ENCODE measurements at regions not wholly inside any gene's neighbourhood (a gene's known extent, or its start where the extent isn't known, plus 50 kb on each side); places are given as distances from the start of the nearest gene placed in this dataset.
"Not testable (repeated sequence)": the region's sequence is repeated elsewhere in the genome, so short reads cannot be mapped to it uniquely, and the experiment has no call there.

- DNase-seq, result no peak
Measured at GRCh38 chr12:96085475-96085874, 50.1 kb upstream of the LTA4H start.

DNA sequence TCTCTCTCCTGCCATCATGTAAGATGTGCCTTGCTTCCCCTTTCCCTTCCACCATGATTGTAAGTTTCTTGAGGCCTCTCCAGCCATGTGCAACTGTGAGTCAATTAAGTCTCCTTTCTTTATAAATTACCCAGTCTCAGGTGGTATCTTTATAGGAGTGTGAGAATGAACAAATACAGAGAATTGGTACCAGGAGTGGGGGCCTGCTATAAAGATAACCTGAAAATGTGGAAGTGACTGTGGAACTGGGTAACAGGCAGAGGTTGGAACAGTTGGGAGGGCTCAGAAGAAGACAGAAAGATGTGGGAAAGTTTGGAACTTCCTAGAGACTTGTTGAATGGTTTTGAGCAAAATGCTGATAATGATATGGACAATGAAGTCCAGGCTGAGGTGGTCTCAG lies 50.8 kb upstream of the LTA4H start:
- DNase-seq, result not testable (repeated sequence)

GRCh38 chr12:96091833-96092232 lies 56.4 kb upstream of the LTA4H start:
- no peak for DNase-seq

- DNase-seq, result no peak
Measured at GRCh38 chr12:96093543-96094196, 58.3 kb upstream of the LTA4H start.

- no peak for DNase-seq
Measured at GRCh38 chr12:96094201-96094600, 58.8 kb upstream of the LTA4H start.

DNA sequence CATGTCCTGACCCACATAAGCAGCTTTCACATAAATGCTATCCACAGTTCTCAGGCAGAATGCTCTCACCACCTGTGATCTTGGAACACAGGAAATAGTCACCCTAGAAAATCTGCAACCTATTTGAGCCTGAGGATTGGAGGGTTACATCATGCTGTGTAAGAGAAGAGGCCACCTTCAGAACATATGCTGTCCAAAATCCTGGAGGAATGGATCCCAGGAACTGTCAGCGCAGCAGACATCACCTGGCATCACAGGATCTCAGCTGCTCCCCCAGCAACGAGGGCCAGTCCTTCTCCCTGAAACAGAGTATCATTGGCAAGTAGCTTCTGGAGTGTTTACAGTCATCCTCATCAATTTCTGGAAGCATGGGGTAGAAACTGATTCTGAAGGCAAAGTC lies 63.2 kb upstream of the LTA4H start:
- peak in 13 of 58 donors; percentile 1 to 60 (median 7) for DNase-seq

- DNase-seq, result no peak
Measured at GRCh38 chr12:96099421-96099820, 64.0 kb upstream of the LTA4H start.

DNA sequence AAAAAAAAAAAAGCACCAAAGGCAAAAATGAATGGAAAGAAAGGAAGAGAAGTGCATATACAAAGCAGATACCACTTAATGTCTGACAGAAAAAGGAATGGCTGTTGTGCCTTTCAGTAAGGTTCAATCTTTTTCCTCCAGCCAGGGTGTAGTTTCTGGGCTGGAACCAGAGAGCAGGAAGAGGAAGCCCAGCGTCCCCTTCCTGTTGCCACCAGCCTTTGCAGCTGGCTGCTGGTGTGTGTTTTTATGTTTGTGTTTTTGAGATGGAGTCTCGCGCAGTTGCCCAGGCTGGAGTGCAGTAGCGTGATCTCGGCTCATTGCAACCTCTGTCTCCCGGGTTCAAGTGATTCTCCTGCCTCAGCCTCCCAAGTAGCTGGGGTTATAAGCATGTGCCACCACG lies 64.6 kb upstream of the LTA4H start:
- DNase-seq, result no peak

DNA sequence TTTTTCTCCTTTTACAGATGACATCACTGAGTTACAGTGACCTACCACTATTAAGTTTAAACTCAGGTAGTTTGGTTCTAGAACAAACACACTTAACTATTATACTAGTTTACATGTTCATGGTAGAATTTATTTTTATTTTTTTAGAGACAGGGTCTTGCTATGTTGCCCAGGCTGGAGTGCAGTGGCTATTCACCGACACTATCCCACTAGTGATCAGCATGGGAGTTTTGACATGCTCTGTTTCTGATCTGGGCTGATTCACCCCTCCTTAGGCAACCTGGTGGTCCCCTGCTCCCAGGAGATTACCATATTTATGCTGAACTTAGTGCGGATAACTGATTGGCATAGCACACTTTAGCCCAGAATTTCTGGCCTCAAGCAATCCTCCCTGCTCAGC lies 66.4 kb upstream of the LTA4H start:
- no peak for DNase-seq

GRCh38 chr12:96103067-96103644 lies 67.8 kb upstream of the LTA4H start:
- DNase-seq, result no peak

DNA sequence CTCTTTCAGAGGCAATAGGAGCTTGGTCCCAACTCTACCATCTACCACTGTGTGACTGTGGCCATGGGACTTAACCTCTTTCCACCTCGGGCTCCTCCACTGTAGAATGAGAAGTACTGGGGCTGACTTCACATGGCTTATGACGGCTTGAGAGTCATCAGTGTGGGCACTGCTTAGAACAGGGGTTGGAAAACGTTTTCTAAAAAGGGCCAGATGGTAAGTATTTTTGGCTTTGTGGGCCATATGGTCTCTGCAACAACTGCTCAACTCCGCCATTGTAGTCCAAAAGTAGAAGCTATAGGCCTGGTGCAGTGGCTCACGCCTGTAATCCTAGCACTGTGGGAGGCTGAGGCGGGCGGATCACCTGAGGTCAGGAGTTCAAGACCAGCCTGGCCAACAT lies 69.2 kb upstream of the LTA4H start:
- DNase-seq, result peak in 2 of 58 donors; percentile 16

DNA sequence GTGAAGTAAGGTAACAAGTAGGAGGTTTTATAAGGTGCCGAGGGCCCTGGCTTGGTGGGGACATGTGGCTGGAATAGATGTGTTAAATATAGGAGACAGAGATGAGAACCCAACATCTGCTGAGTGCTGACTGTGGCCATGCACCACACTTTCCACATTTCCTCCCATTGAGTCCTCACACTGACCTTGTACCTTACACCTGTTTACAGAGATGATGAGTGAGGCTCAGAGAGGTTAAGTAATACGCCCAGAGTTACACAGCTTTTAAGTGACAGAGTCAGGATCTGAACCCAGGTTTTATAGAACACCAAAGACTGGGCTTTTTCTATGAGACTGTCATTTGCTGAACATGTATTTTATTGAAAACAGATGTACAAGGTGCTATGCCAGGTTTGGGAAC lies 70.8 kb upstream of the LTA4H start:
- no peak for DNase-seq

DNA sequence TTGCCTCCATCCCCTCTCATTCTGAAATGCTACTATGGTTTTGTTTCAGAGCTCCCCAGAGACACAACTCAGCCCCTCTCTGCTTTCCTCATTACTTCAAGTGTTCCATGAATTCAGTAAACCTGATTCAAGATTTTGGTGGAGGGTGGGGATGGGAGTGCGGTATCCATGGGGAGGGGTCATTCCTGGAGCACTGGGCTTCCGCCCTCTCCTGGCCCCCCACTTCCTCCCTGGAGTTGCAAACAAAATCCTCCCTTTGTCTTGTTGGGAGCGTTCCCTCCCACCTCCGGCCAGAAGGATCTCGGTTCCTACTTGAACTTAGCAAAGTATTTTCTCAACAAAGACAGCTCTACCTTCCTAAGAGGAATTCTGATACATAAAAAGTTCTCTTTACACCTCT lies 71.8 kb upstream of the LTA4H start:
- DNase-seq, result no peak

GRCh38 chr12:96108321-96108720 lies 72.9 kb upstream of the LTA4H start:
- DNase-seq, result peak in 3 of 58 donors; percentile 2 to 13 (median 7)

- DNase-seq, result not testable (repeated sequence)
Measured at GRCh38 chr12:96108941-96109340, 73.6 kb upstream of the LTA4H start.

DNA sequence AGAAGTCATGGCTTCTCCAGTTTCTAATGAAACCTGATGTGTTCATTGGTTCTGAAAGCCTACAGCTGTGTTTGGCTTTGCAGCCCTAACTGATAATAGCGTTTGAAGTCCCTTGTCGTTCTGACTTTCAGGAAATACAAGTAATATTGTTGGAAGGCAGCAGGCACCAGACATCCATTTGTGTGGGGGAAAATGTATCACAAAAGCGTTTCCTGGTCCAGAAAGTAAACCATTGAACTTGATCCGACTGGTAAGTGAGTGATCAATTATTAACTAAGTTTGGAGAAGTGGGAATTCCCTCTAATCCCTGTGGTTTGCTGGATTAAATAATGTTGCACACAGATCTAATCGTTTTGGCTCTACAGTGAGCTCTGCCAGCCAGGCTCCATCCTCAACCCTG lies 77.3 kb upstream of the LTA4H start:
- no peak for DNase-seq

DNA sequence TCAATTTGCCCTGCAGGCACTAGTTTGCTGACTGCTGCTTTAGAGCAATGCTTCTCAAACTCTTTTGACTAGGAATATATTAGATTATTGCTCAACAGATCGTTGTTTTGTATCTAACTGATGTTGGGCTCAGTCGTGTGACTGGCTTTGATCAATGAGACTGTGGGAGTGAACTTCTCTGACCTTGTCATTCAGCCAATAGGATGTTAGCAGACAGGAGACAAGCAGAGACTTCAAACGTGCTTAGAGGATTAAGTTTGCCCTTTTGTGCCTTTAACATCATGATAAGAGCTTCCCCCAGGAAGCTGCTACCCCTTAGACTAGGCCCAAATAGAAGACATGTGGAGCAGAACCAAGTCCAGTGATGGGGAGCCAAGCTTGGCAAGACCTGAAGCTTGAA lies 76.7 kb upstream of the ELK3 start:
- DNase-seq, result no peak

GRCh38 chr12:96120359-96121100 lies 73.6 kb upstream of the ELK3 start:
- peak in 1 of 58 donors; percentile 6 for DNase-seq

DNA sequence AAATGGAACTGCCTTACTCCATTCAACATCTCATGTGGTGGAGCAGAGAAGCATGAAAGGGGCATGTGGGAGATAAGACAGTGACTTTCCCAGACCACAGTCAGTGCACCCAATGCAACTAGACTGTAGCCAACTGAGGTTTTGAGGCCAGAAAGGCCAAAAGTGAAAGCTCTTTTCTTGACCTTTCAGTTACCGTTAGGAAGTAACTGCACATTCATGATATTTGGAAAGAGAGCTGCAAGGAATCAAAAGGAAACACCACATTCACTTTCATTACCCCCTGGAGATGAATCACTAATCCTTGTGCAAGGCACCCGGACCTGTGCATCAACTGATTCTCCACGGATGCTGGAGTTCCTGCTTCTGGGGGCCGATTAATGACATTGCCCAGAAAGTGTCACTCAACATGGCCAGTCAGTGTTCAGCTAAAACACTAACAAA lies 72.9 kb upstream of the ELK3 start:
- no peak for DNase-seq

GRCh38 chr12:96128292-96128691 lies 65.9 kb upstream of the ELK3 start:
- not testable (repeated sequence) for DNase-seq

DNA sequence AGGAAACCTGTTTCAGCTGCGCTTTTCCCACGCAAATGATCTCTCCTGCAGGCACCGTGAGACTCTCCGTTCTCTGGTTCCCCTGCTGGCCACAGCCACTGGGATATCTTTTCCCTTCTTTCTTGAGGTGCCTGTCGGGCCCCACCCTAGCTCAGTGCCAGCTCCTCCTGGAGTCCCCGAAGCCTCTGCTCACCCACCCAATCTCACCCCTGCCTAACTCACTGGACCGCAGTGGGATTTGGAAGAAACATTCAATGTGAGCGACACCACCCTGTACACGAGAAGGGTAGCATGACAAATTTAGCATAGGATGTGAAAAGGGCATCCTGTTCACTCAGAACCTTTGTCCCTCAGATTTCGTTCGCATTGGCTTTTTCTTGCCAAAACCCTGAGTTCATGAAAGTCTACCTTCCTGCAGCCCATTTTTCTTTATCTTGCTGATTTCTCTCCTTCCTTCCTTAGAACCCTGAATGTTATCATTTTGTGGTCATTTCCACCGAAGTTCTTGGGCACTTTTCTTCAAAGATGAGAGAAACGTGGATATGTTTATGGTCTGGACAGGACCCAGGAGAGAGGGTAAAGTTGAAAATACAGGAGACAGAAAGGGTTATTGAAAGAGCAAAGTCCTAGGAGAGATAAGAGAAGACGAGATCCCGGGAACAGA lies 63.6 kb upstream of the ELK3 start:
- no peak for DNase-seq

GRCh38 chr12:96131230-96131788 lies 62.9 kb upstream of the ELK3 start:
- DNase-seq, result no peak

Data from anterior cingulate cortex (tissue), 58 donors.